Tibial artery (tissue), 4 donors: ENCODE measurements at regions not wholly inside any gene's neighbourhood (a gene's known extent, or its start where the extent isn't known, plus 50 kb on each side); places are given as distances from the start of the nearest gene placed in this dataset.

ENCODE experiments used
- DNase-seq, 2 donors: peaks; one replicate each; pipeline ENCODE4 v3.0.0-alpha.2; 2019
- H3K27ac ChIP-seq, 2 donors: fragments of 200-600 bp; sonication (generic) in 1 of 2; 1 replicate in 1 of 2; 2 replicates in 1 of 2; pipeline ENCODE4 v1.5.1; 2018 to 2019; ENCODE audit warnings: mild to moderate bottlenecking in 1 of 2
- H3K27me3 ChIP-seq, 2 donors: fragments of 200-600 bp; sonication (generic) in 1 of 2; one replicate each; pipeline versions ENCODE4 v1.5.1 to v1.6.0; 2016 to 2019
- H3K36me3 ChIP-seq, 3 donors: fragments of 200-600 bp; sonication (generic) in 2 of 3; one replicate each; pipeline ENCODE4 v1.5.1; 2016 to 2019; ENCODE audit warnings: mild to moderate bottlenecking in 2 of 3
- H3K4me1 ChIP-seq, 4 donors: fragments of 200-600 bp; sonication (generic) in 2 of 4; 1 replicate in 3 of 4; 2 replicates in 1 of 4; pipeline ENCODE4 v1.5.1; 2016 to 2019
- H3K4me3 ChIP-seq, 2 donors: fragments of 200-600 bp; sonication (generic) in 1 of 2; 1 replicate in 1 of 2; 2 replicates in 1 of 2; pipeline ENCODE4 v1.5.1; 2018 to 2019; ENCODE audit warnings: mild to moderate bottlenecking in 2 of 2
- H3K9me3 ChIP-seq, 3 donors: fragments of 200-600 bp; sonication (generic) in 1 of 3; one replicate each; pipeline ENCODE4 v1.5.1; 2016 to 2019
- CTCF ChIP-seq, 2 experiments: fragments of 200-600 bp in 1 of 2; fragments of 450-650 bp in 1 of 2; IDR thresholded peaks; one replicate each; pipeline ENCODE4 v1.5.1; 2017 to 2019; ENCODE audit warnings: antibody characterized with exemption in 2 of 2, mild to moderate bottlenecking in 1 of 2, moderate library complexity in 1 of 2
- intact Hi-C: fragments of 100-400 bp; cut with DNase I; formaldehyde crosslinking; loops from one replicate; pipeline ENCODE4 v1.15.0; 2023; ENCODE audit warnings: low total_unique reads

- Histone ChIP-seq H3K27ac (no peak overlapping the region), H3K4me1 (no peaks in the 10 kb centered on the region), H3K36me3 (no peaks in the 10 kb centered on the region), H3K27me3 (no peaks in the 10 kb centered on the region), H3K9me3 (no peaks in the 10 kb centered on the region), H3K4me3 (no peak overlapping the region)
- intact Hi-C loops = no loop called here
- no peak for DNase-seq
- no peak for TF ChIP-seq CTCF (IDR thresholded peaks at IDR 0.05)
These were observed 512.9 kb upstream of the HTR2A start for GRCh38 chr13:47409778-47410177.

- intact Hi-C loops = no loop called here
- H3K36me3 ChIP-seq = no peaks in the 10 kb centered on the region
- TF ChIP-seq CTCF (IDR thresholded peaks at IDR 0.05) = no peak
These were observed 511.9 kb upstream of the HTR2A start for GRCh38 chr13:47408546-47409319.

GRCh38 chr13:47407808-47408207, 511.0 kb upstream of the HTR2A start:
- Histone ChIP-seq H3K27me3 (no peaks in the 10 kb centered on the region), H3K4me3 (no peak overlapping the region), H3K36me3 (no peaks in the 10 kb centered on the region), H3K27ac (no peak overlapping the region), H3K4me1 (no peaks in the 10 kb centered on the region), H3K9me3 (no peaks in the 10 kb centered on the region)
- DNase-seq = no peak
- intact Hi-C loops = no loop called here
- TF ChIP-seq CTCF (IDR thresholded peaks at IDR 0.05) = no peak

More at GRCh38 chr13:47408546-47409319, 511.9 kb upstream of the HTR2A start:
- no peak overlapping the region for H3K27ac ChIP-seq
- H3K4me1 ChIP-seq = no peaks in the 10 kb centered on the region
- DNase-seq = no peak
- H3K9me3 ChIP-seq = no peaks in the 10 kb centered on the region
- H3K27me3 ChIP-seq = no peaks in the 10 kb centered on the region
- H3K4me3 ChIP-seq = no peak overlapping the region

- no peak for DNase-seq
- H3K4me3 ChIP-seq = no peak overlapping the region
- no peaks in the 10 kb centered on the region for H3K36me3 ChIP-seq
- no peaks in the 10 kb centered on the region for H3K4me1 ChIP-seq
- TF ChIP-seq CTCF (IDR thresholded peaks at IDR 0.05) = no peak
- H3K27me3 ChIP-seq = no peaks in the 10 kb centered on the region
- intact Hi-C loops = no loop called here
- no peaks in the 10 kb centered on the region for H3K9me3 ChIP-seq
- no peak overlapping the region for H3K27ac ChIP-seq
These were observed 502.7 kb upstream of the HTR2A start for GRCh38 chr13:47399599-47399998.

GRCh38 chr13:47397739-47398138, 500.9 kb upstream of the HTR2A start:
- TF ChIP-seq CTCF (IDR thresholded peaks at IDR 0.05) = no peak
- no peak for DNase-seq
- Histone ChIP-seq H3K27me3 (no peaks in the 10 kb centered on the region), H3K4me1 (no peaks in the 10 kb centered on the region), H3K36me3 (no peaks in the 10 kb centered on the region), H3K9me3 (no peaks in the 10 kb centered on the region), H3K4me3 (no peak overlapping the region), H3K27ac (no peak overlapping the region)
- intact Hi-C loops = no loop called here
